GM19240 (cell line): ENCODE measurements at regions not wholly inside any gene's neighbourhood (a gene's known extent, or its start where the extent isn't known, plus 50 kb on each side); places are given as distances from the start of the nearest gene placed in this dataset.
"Not testable (repeated sequence)": the region's sequence is repeated elsewhere in the genome, so short reads cannot be mapped to it uniquely, and the experiment has no call there.

Experiments used
- DNase-seq: peaks from one replicate; pipeline ENCODE4 v3.0.0; 2011; ENCODE audit warnings: low spot score; ENCODE audit not compliant: insufficient read length

- no peak for DNase-seq
Measured at GRCh38 chr9:135376511-135377265, 102.9 kb upstream of the PPP1R26 start.

- no peak for DNase-seq
Measured at GRCh38 chr9:135377431-135377830, 102.2 kb upstream of the PPP1R26 start.

- DNase-seq: no peak
Measured at GRCh38 chr9:135378751-135379150, 100.8 kb upstream of the PPP1R26 start.

- no peak for DNase-seq
Measured at GRCh38 chr9:135379540-135380267, 99.9 kb upstream of the PPP1R26 start.

- DNase-seq: no peak
Measured at GRCh38 chr9:135380311-135380960, 99.1 kb upstream of the PPP1R26 start.

- DNase-seq: no peak
Measured at GRCh38 chr9:135381762-135382310, 97.7 kb upstream of the PPP1R26 start.

GRCh38 chr9:135384226-135384625 is 95.4 kb upstream of the PPP1R26 start:
- no peak for DNase-seq

- not testable (repeated sequence) for DNase-seq
Measured at GRCh38 chr9:135384815-135385405, 94.7 kb upstream of the PPP1R26 start.

GRCh38 chr9:135385793-135386192 is 93.8 kb upstream of the PPP1R26 start:
- no peak for DNase-seq

GRCh38 chr9:135387976-135388375 is 91.6 kb upstream of the PPP1R26 start:
- DNase-seq: no peak

- no peak for DNase-seq
Measured at GRCh38 chr9:135388530-135388929, 91.1 kb upstream of the PPP1R26 start.

- no peak for DNase-seq
Measured at GRCh38 chr9:135391759-135392158, 87.8 kb upstream of the PPP1R26 start.

- no peak for DNase-seq
Measured at GRCh38 chr9:135392511-135392910, 87.1 kb upstream of the PPP1R26 start.

GRCh38 chr9:135394131-135394530 is 85.5 kb upstream of the PPP1R26 start:
- DNase-seq: no peak

- no peak for DNase-seq
Measured at GRCh38 chr9:135394699-135395645, 84.6 kb upstream of the PPP1R26 start.

GRCh38 chr9:135397142-135397541 is 82.4 kb upstream of the PPP1R26 start:
- DNase-seq: no peak

GRCh38 chr9:135399000-135399649 is 80.5 kb upstream of the PPP1R26 start:
- DNase-seq: no peak

- no peak for DNase-seq
Measured at GRCh38 chr9:135400496-135400895, 79.1 kb upstream of the PPP1R26 start.

GRCh38 chr9:135401218-135401617 is 78.4 kb upstream of the PPP1R26 start:
- no peak for DNase-seq
